ENCODE measurements at regions not wholly inside any gene's neighbourhood (a gene's known extent, or its start where the extent isn't known, plus 50 kb on each side); places are given as distances from the start of the nearest gene placed in this dataset.

GRCh38 chr1:55376897-55377296 lies 161.7 kb upstream of the USP24 start:
- TF ChIP-seq CTCF (conservative IDR thresholded peaks at IDR 0.05 in 1 of 2, IDR thresholded peaks at IDR 0.05 in 1 of 2; ENCODE audit: low read depth in 1 of 2, low read length in 2 of 2) (no peak), EZH2 (IDR thresholded peaks at IDR 0.05; ENCODE audit: low read length, missing control alignments) (no peak)
